H1 (cell line): ENCODE measurements at regions not wholly inside any gene's neighbourhood (a gene's known extent, or its start where the extent isn't known, plus 50 kb on each side); places are given as distances from the start of the nearest gene placed in this dataset.

Source experiments
- CTCF ChIA-PET: fragments of 300-600 bp; sonication (Branson Sonifier 250); formaldehyde crosslinking; loops from one replicate; lab custom pipeline; 2021; ENCODE audit not compliant: partially characterized antibody; lab: Charles Lee
- POLR2A ChIA-PET: fragments of 300-600 bp; sonication (Branson Sonifier 250); formaldehyde crosslinking; loops from one replicate; lab custom pipeline; 2021; ENCODE audit warnings: inconsistent platforms; ENCODE audit not compliant: partially characterized antibody; lab: Charles Lee
- DNase-seq, 2 experiments: peaks; one replicate each; pipeline versions ENCODE4 v3.0.0 to v3.0.0-alpha.2; 2010 to 2022; ENCODE audit warnings: low spot score in 2 of 2, low read depth in 1 of 2, mixed read lengths in 1 of 2
- FAIRE-seq: peaks from 2 replicates; lab custom pipeline; 2011; peaks lifted over from hg19 to GRCh38; lab: Jason Lieb, UNC
- H2AFZ ChIP-seq: 2 replicates; pipeline ENCODE4 v1.8.1; 2012; ENCODE audit warnings: low read length, inconsistent platforms
- H2AK5ac ChIP-seq: 2 replicates; pipeline ENCODE4 v1.6.1; 2013; ENCODE audit warnings: low read depth, low read length
- H2BK120ac ChIP-seq: replicated peaks from 2 replicates; pipeline ENCODE3; 2013; ENCODE audit warnings: low read depth, low read length, inconsistent platforms
- H2BK12ac ChIP-seq: 2 replicates; pipeline ENCODE4 v1.6.1; 2013; ENCODE audit warnings: low read depth, low read length
- H2BK15ac ChIP-seq: 2 replicates; pipeline ENCODE4 v1.6.1; 2013; ENCODE audit warnings: low read length
- H2BK20ac ChIP-seq: 2 replicates; pipeline ENCODE4 v1.6.1; 2013; ENCODE audit warnings: low read length
- H2BK5ac ChIP-seq: 2 replicates; pipeline ENCODE4 v1.6.1; 2013; ENCODE audit warnings: low read depth, low read length
- H3K14ac ChIP-seq: 2 replicates; pipeline ENCODE4 v1.6.1; 2013; ENCODE audit warnings: inconsistent platforms; ENCODE audit not compliant: insufficient read length
- H3K18ac ChIP-seq: 2 replicates; pipeline ENCODE4 v1.6.1; 2013; ENCODE audit warnings: low read length; ENCODE audit errors: extremely low read depth
- H3K23ac ChIP-seq: 2 replicates; pipeline ENCODE4 v1.6.1; 2013; ENCODE audit warnings: inconsistent platforms; ENCODE audit not compliant: insufficient read length
- H3K23me2 ChIP-seq: 2 replicates; pipeline ENCODE4 v1.6.1; 2013; ENCODE audit warnings: low read depth, low read length
- H3K27ac ChIP-seq: 2 replicates; pipeline ENCODE4 v1.6.1; 2011; ENCODE audit warnings: low read depth, low read length, inconsistent platforms
- H3K27me3 ChIP-seq, 4 experiments: replicated peaks in 1 of 4; 1 replicate in 1 of 4; 2 replicates in 3 of 4; pipeline versions ENCODE4 v1.6.1 to v1.8.1; 2011 to 2013; ENCODE audit warnings: low read length in 3 of 4, mild to moderate bottlenecking in 3 of 4, inconsistent platforms in 2 of 4, mixed read lengths in 2 of 4, moderate library complexity in 1 of 4; ENCODE audit not compliant: control insufficient read depth in 3 of 4, insufficient read depth in 3 of 4; ENCODE audit errors: extremely low read depth in 1 of 4
- H3K36me3 ChIP-seq, 4 experiments: 2 replicates each; pipeline versions ENCODE4 v1.6.1 to v1.8.1; 2011 to 2013; ENCODE audit warnings: mild to moderate bottlenecking in 4 of 4, low read length in 3 of 4, moderate library complexity in 2 of 4, control low read depth in 1 of 4, inconsistent platforms in 1 of 4; ENCODE audit not compliant: insufficient read depth in 4 of 4, control insufficient read depth in 2 of 4
- H3K4ac ChIP-seq: replicated peaks from 2 replicates; pipeline ENCODE3; 2013; ENCODE audit warnings: low read length, low read depth, mixed read lengths, inconsistent platforms; ENCODE audit not compliant: insufficient read length
- H3K4me1 ChIP-seq, 4 experiments: replicated peaks in 1 of 4; 1 replicate in 1 of 4; 2 replicates in 3 of 4; pipeline versions ENCODE4 v1.6.1 to v1.8.1; 2011 to 2013; ENCODE audit warnings: low read length in 3 of 4, inconsistent platforms in 2 of 4, mixed read lengths in 1 of 4; ENCODE audit not compliant: insufficient read depth in 4 of 4, control insufficient read depth in 3 of 4
- H3K4me2 ChIP-seq, 2 experiments: 2 replicates each; pipeline versions ENCODE4 v1.6.1 to v1.8.1; 2011 to 2013; ENCODE audit warnings: low read depth in 2 of 2, low read length in 2 of 2, control low read depth in 1 of 2, inconsistent platforms in 1 of 2, mild to moderate bottlenecking in 1 of 2; ENCODE audit not compliant: insufficient read depth in 1 of 2
- H3K4me3 ChIP-seq, 4 experiments: fragments of 200-600, 300-600 bp in 1 of 4; sonication (generic), shearing (Covaris generic), sonication (Bioruptor Twin) in 1 of 4; 2 replicates each; pipeline versions ENCODE4 v1.5.1 to v1.8.1; 2011 to 2016; ENCODE audit warnings: low read length in 4 of 4, low read depth in 3 of 4, control low read depth in 2 of 4, inconsistent platforms in 2 of 4, mild to moderate bottlenecking in 2 of 4, mixed read lengths in 1 of 4, moderate library complexity in 1 of 4; ENCODE audit not compliant: insufficient read depth in 2 of 4; ENCODE audit errors: extremely low read depth in 1 of 4
- H3K56ac ChIP-seq: replicated peaks from 2 replicates; pipeline ENCODE3; 2013; ENCODE audit warnings: low read depth, mild to moderate bottlenecking, mixed read lengths, low read length, inconsistent platforms; ENCODE audit not compliant: insufficient read length
- H3K79me1 ChIP-seq: 2 replicates; pipeline ENCODE4 v1.6.1; 2013; ENCODE audit warnings: low read depth, low read length, control low read depth
- H3K79me2 ChIP-seq, 2 experiments: 2 replicates each; pipeline versions ENCODE4 v1.6.1 to v1.8.1; 2012 to 2013; ENCODE audit warnings: low read length in 2 of 2, mild to moderate bottlenecking in 2 of 2, inconsistent platforms in 1 of 2; ENCODE audit not compliant: insufficient read depth in 2 of 2, control insufficient read depth in 1 of 2
- H3K9ac ChIP-seq, 4 experiments: replicated peaks in 1 of 4; 1 replicate in 1 of 4; 2 replicates in 3 of 4; pipeline versions ENCODE4 v1.6.1 to v1.8.1; 2011 to 2013; ENCODE audit warnings: low read depth in 3 of 4, low read length in 3 of 4, control low read depth in 2 of 4, mild to moderate bottlenecking in 2 of 4, moderate library complexity in 2 of 4, inconsistent platforms in 1 of 4; ENCODE audit errors: extremely low read depth in 1 of 4
- H3K9me3 ChIP-seq, 2 experiments: 2 replicates each; pipeline versions ENCODE4 v1.6.1 to v1.8.1; 2012 to 2013; ENCODE audit warnings: mild to moderate bottlenecking in 2 of 2, moderate library complexity in 2 of 2, control low read depth in 1 of 2, inconsistent platforms in 1 of 2, low read depth in 1 of 2, low read length in 1 of 2, mixed read lengths in 1 of 2; ENCODE audit not compliant: insufficient read depth in 2 of 2
- H4K20me1 ChIP-seq, 2 experiments: replicated peaks in 1 of 2; 2 replicates each; pipeline versions ENCODE3 to v1.8.1; 2011 to 2013; ENCODE audit warnings: inconsistent platforms in 2 of 2, low read length in 2 of 2, mild to moderate bottlenecking in 1 of 2; ENCODE audit not compliant: insufficient read depth in 2 of 2, control insufficient read depth in 1 of 2
- H4K5ac ChIP-seq: 2 replicates; pipeline ENCODE4 v1.6.1; 2013; ENCODE audit warnings: low read length, low read depth, mixed read lengths, inconsistent platforms; ENCODE audit not compliant: insufficient read length
- H4K8ac ChIP-seq: 2 replicates; pipeline ENCODE4 v1.8.0; 2013; ENCODE audit warnings: mild to moderate bottlenecking, moderate library complexity, low read length, inconsistent platforms; ENCODE audit not compliant: insufficient read depth; ENCODE audit errors: extremely low read depth
- H4K91ac ChIP-seq: replicated peaks from 2 replicates; pipeline ENCODE3; 2013; ENCODE audit warnings: low read length, mixed read lengths, inconsistent platforms; ENCODE audit not compliant: insufficient read length
- CHD1 ChIP-seq: IDR thresholded peaks from 2 replicates; pipeline ENCODE4 v1.6.1; 2012; ENCODE audit warnings: low read depth, low read length, improper control_type of control experiment
- FOSL1 ChIP-seq: IDR thresholded peaks from 2 replicates; pipeline ENCODE4 v1.6.1; 2011; ENCODE audit warnings: mild to moderate bottlenecking, low read depth, low read length, moderate library complexity; ENCODE audit not compliant: insufficient read depth
- GTF2F1 ChIP-seq: IDR thresholded peaks from 2 replicates; pipeline ENCODE4 v1.6.1; 2012; ENCODE audit warnings: low read depth, low read length, improper control_type of control experiment, borderline replicate concordance
- JUN ChIP-seq: IDR thresholded peaks from 2 replicates; pipeline ENCODE4 v1.6.1; 2011; ENCODE audit warnings: low read depth, mild to moderate bottlenecking, improper control_type of control experiment, low read length
- NANOG ChIP-seq: IDR thresholded peaks from 2 replicates; pipeline ENCODE4 v1.6.1; 2011; ENCODE audit warnings: low read length, low read depth, mild to moderate bottlenecking, inconsistent platforms; ENCODE audit not compliant: insufficient read depth, poor library complexity, severe bottlenecking
- SAP30 ChIP-seq: fragments of 300-600 bp; sonication (generic); IDR thresholded peaks from 2 replicates; pipeline ENCODE4 v1.7.1; 2012; ENCODE audit warnings: low read length, moderate library complexity, mild to moderate bottlenecking, inconsistent platforms; ENCODE audit not compliant: insufficient read depth, insufficient replicate concordance
- SUZ12 ChIP-seq: fragments of 200-600 bp; sonication (generic); IDR thresholded peaks from 2 replicates; pipeline ENCODE4 v1.6.1; 2012; ENCODE audit warnings: mild to moderate bottlenecking, inconsistent platforms, low read length, moderate library complexity, mixed read lengths
- TCF12 ChIP-seq: IDR thresholded peaks from 2 replicates; pipeline ENCODE4 v1.6.1; 2011; ENCODE audit warnings: low read depth, mild to moderate bottlenecking, low read length
- YY1 ChIP-seq: IDR thresholded peaks from 2 replicates; pipeline ENCODE4 v1.6.1; 2011; ENCODE audit warnings: low read depth, mild to moderate bottlenecking, low read length
- WGBS, 2 experiments: shearing (Covaris generic) in 1 of 2; methylation state at CpG; one replicate each; pipeline versions ENCODE4 v1.1.6 to v1.1.7; 2013 to 2015; ENCODE audit warnings: low lambda C conversion rate in 2 of 2, mixed read lengths in 2 of 2, inconsistent platforms in 1 of 2, low coverage in 1 of 2, missing lambda C conversion rate in 1 of 2; ENCODE audit not compliant: insufficient replicate concordance in 2 of 2, insufficient coverage in 1 of 2, insufficient read length in 1 of 2; ENCODE audit errors: extremely low coverage in 1 of 2, missing lambda C conversion rate in 1 of 2; 5-methylcytosine and 5-hydroxymethylcytosine counted together

DNA sequence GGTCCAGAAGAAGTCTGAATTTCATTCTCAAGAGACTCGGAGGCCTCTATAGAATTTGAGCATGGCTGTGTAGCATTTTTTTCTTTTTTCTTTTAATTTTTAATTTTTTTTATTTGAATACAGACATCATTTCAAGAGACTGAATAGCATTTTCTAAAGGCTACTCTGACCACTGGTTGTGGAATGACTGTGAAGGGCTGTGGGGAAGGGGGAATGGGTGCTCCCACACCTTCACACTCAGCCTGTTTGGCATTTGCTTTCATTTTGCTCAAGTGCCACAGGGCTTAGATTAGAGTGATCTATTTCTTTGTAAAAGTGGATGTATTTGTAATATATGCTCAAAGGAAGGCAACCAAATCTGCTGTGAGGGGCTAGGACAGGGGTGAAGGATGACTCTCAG lies 142.0 kb upstream of the SPOPL start:
- Histone ChIP-seq H3K4me2 (no peak overlapping the region), H2BK5ac (0 out of 2 replicates have a peak overlapping the region, but pooled peaks have one; percentile 7), H3K18ac (no peak overlapping the region), H3K56ac (no peak overlapping the region), H2BK15ac (no peak overlapping the region), H3K23me2 (no peaks in the 10 kb centered on the region), H2BK12ac (no peak overlapping the region), H2BK120ac (no peak overlapping the region), H3K4me3 (no peak overlapping the region), H3K4me1 (no peaks in the 10 kb centered on the region), H4K8ac (no peak overlapping the region), H2AK5ac (no peak overlapping the region), H3K14ac (no peak overlapping the region), H3K9ac (no peak overlapping the region), H3K4ac (no peak overlapping the region), H4K91ac (no peak overlapping the region), H3K27ac (no peak overlapping the region), H3K79me2 (no peaks in the 10 kb centered on the region), H3K23ac (no peak overlapping the region), H3K9me3 (no peaks in the 10 kb centered on the region), H4K20me1 (no peaks in the 10 kb centered on the region), H3K79me1 (no peaks in the 10 kb centered on the region), H2BK20ac (no peak overlapping the region), H4K5ac (no peak overlapping the region), H2AFZ (no peak overlapping the region), H3K27me3 (no peaks in the 10 kb centered on the region), H3K36me3 (no peaks in the 10 kb centered on the region)
- POLR2A ChIA-PET = no interaction called here
- DNase-seq (no peak), FAIRE-seq (no peak)
- WGBS, 2 experiments = 82% methylated on average over 1 of the region's 1 CpG; no CpG with 5 or more reads in 1 of the 2 experiments
- CTCF ChIA-PET = no interaction called here
- TF ChIP-seq NANOG = no peak
- TF ChIP-seq FOSL1 = no peak
- TF ChIP-seq JUN = no peak
- no peak for TF ChIP-seq SUZ12
- TF ChIP-seq GTF2F1 = no peak
- no peak for TF ChIP-seq YY1
- no peak for TF ChIP-seq SAP30
- no peak for TF ChIP-seq CHD1
- no peak for TF ChIP-seq TCF12
